NCI-H146 treated with DMSO at 0.1 percent for 48 hours (cell line): ENCODE measurements at regions not wholly inside any gene's neighbourhood (a gene's known extent, or its start where the extent isn't known, plus 50 kb on each side); places are given as distances from the start of the nearest gene placed in this dataset.

Source experiments
- DNase-seq: peaks from one replicate; lab custom pipeline; 2025; ENCODE audit not compliant: unreplicated experiment; lab: John Stamatoyannopoulos, UW

GRCh38 chr1:36721261-36721660 is 238.5 kb upstream of the CSF3R start:
- no peak for DNase-seq

- no peak for DNase-seq
Observed at GRCh38 chr1:36717431-36717830, 234.7 kb upstream of the CSF3R start.

- DNase-seq, result no peak
Observed at GRCh38 chr1:36715797-36716196, 233.1 kb upstream of the CSF3R start.

- DNase-seq, result no peak
Observed at GRCh38 chr1:36714301-36714700, 231.6 kb upstream of the CSF3R start.

GRCh38 chr1:36711480-36711879 is 228.8 kb upstream of the CSF3R start:
- no peak for DNase-seq

- no peak for DNase-seq
Observed at GRCh38 chr1:36710951-36711350, 228.2 kb upstream of the CSF3R start.

- no peak for DNase-seq
Observed at GRCh38 chr1:36709869-36710481, 227.3 kb upstream of the CSF3R start.

GRCh38 chr1:36708587-36708986 is 225.9 kb upstream of the CSF3R start:
- DNase-seq, result no peak

- no peak for DNase-seq
Observed at GRCh38 chr1:36707221-36707620, 224.5 kb upstream of the CSF3R start.

- DNase-seq, result no peak
Observed at GRCh38 chr1:36706416-36706815, 223.7 kb upstream of the CSF3R start.

- peak; percentile 11 for DNase-seq
Observed at GRCh38 chr1:36705629-36706028, 222.9 kb upstream of the CSF3R start.

GRCh38 chr1:36703526-36704208 is 221.0 kb upstream of the CSF3R start:
- peak; percentile 67 for DNase-seq

- DNase-seq, result no peak
Observed at GRCh38 chr1:36702963-36703362, 220.2 kb upstream of the CSF3R start.

GRCh38 chr1:36699113-36699911 is 216.6 kb upstream of the CSF3R start:
- DNase-seq, result no peak

- DNase-seq, result no peak
Observed at GRCh38 chr1:36697836-36698605, 215.3 kb upstream of the CSF3R start.

- no peak for DNase-seq
Observed at GRCh38 chr1:36696261-36696940, 213.7 kb upstream of the CSF3R start.

GRCh38 chr1:36693603-36694002 is 210.9 kb upstream of the CSF3R start:
- no peak for DNase-seq

- DNase-seq, result no peak
Observed at GRCh38 chr1:36693161-36693525, 210.4 kb upstream of the CSF3R start.

GRCh38 chr1:36692465-36693160 is 209.9 kb upstream of the CSF3R start:
- DNase-seq, result no peak

- DNase-seq, result no peak
Observed at GRCh38 chr1:36691374-36691773, 208.7 kb upstream of the CSF3R start.
